ENCODE measurements at regions not wholly inside any gene's neighbourhood (a gene's known extent, or its start where the extent isn't known, plus 50 kb on each side); places are given as distances from the start of the nearest gene placed in this dataset.
A peak's percentile ranks its signal among the peaks of the same experiment; 100 is the strongest.

DNA sequence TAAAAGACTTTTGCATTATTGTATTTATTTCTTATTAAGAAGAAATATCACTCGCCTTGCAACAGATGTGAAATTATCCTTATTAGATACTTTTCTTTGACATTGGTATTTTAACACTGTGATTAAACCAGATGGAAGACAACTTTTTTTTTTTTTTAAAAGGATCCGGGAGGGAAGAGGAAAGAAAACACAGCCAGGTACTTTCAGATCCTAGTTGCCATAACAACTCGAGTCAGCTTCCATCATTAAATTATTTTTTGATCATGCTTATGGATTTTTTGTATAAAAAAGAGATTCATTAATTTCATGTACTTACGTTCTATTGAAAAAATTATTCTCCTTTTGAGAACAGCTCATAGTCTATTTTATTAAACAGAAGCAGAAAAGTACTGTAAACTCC, 515.7 kb downstream of the TBC1D4 start:
- no peak for DNase-seq (ENCODE audit: low read depth)

DNA sequence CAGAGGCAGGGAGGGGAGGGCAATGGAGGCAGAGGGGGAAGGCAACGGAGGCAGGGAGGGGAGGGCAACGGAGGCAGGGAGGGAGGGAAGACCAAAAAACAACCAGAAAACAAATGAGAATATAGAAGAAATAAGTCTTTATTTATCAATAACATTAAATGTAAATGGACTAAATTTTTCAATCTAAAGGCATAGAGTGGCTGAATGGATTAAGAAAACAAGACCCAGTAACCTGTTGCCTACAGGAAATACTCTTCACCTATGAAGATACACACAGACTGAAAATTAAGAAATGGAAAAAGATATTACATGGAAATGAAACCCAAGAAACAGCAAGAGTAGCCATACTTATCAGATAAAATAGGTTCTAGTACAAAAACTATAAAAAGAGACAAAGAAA, 536.3 kb downstream of the TBC1D4 start:
- no peak for DNase-seq (ENCODE audit: low read depth)

DNA sequence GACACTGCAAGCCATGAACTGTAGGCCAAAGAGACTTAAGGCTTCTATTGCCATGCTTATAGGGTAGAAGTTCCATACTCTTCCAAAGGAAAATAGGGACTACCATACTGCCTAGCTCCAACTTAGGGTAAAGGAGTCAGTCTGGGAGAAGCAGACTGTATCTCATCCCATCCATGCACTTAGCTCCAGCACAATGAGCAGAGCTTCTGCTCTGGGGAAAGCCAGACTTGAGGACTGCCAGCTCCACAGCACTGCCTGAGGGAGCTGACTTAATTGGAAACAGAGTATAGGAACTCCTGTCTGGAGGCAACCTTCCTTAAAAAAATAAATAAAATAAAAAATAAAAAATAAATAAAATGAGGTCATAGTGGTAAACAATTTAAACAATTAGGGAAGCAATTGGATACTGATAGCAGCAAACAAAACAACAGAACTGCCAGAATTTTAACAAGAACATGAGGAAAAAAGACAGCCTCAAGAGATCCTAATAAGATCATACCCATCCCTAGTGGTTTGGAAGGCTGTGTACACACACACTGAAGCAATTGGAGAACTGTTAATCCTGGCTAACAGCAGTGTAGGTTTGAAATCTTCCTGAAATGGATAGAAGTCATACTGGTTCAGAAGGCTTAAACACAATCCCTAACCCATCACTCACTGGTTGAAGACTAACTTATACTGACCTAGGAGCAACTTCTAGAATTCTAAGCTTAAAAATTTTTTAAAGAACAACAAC, 550.1 kb downstream of the TBC1D4 start:
- peak; percentile 67 for DNase-seq (ENCODE audit: low read depth)

DNA sequence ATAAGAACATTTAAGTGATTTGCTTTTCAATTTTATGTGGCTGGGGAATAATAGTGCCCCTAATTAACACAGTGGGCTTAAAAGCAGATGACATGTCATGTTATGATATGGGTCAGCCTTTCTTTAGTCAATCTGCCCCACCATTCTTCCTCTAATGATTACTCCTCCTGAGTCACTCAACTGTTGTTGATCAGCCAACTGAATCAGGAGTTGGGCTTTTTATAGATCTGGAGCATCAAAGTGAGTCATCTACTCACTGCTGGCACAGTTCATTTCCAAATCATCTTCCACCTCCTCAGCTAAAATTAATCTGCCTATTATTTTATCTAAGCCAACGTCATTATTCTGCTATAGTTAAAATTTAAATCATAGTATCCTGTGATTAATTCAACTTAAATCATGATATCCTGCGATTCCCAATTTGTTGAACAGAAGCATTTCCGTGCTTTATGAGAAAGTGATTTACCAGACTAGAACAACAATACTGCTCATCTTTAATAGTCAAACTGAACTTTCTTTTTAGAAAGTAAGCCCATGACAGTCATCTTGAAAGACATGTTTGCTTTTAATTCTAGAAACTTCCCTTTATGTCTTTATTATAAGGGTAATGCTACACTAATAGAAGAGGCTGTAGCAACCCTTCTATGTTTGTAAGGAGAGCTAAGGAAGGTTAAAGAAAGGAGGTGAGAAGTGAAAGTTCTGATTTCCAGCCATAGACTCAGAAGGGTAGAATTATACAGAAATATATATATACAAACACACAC, 551.4 kb downstream of the TBC1D4 start:
- DNase-seq (ENCODE audit: low read depth), result peak; percentile 69

DNA sequence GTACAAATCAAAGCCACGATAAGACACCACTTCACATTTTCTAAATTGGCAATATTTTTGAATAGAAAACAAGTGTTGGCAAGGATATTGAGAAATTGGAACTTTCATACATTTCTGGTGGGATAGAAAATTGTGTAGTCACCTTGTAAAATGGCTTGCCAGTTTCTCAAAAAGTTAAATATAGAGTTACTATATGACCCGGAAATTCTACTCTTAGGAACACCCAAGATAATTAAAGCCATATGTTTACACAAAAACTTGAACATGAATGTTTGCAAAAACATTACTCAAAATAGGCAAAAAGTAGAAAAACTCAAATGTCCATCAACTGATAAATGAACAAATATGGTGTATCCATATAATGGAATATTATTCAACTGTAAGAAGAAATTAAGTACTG, 552.5 kb downstream of the TBC1D4 start:
- peak; percentile 45 for DNase-seq (ENCODE audit: low read depth)

DNA sequence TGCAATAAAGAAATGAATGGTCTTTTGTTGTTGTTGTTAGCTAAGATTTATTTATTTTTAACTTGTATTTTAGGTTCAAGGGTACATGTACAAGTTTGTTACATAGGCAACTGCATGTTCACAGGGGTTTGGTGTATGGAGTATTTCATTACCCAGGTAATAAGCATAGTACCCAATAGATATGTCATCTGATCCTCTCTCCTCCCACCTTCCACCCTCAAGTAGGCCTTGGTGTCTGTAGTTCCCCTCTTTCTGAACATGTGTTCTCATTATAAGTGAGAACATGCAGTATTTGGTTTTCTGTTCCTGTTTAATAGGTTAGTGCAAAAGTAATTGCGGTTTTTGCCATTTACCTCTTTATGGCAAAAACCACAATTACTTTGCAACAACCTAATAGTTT, 554.1 kb downstream of the TBC1D4 start:
- no peak for DNase-seq (ENCODE audit: low read depth)

DNA sequence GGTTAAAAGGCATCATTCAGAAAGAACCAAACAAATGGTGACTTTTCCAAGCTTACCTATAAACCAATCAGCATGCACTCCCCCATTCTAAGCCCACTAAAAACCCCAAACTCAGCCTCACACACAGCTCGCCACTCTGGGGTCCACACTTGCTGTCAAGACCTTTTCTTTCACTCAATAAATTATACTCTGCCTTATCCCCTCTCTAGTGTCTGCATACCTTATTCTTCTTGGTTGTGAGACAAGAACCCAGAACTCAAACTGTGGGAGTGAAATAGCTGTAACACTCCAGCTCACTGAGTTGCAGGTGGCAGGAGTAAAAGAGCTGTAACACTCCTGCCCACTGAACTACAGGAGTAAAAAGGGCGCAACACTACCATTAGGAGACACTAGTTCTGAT, 559.0 kb downstream of the TBC1D4 start:
- no peak for DNase-seq (ENCODE audit: low read depth)

DNA sequence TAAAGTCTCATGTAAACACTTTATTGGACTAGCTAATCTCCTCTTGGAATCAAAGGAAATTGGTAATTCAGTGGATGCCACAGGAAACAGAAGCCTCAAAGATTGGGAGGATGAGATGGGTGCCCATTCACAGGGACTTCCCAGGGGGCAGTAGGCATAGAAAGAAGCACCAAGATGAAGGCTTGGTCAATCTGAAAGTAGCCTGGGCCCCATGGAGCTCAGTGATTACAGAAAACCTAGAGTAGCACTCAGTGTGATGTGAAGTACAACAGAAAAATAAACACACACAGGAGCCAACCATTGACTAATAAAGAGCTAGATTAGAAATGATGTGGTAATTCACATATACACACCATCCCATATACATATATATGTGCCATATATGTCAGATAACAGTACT, 560.6 kb downstream of the TBC1D4 start:
- no peak for DNase-seq (ENCODE audit: low read depth)

DNA sequence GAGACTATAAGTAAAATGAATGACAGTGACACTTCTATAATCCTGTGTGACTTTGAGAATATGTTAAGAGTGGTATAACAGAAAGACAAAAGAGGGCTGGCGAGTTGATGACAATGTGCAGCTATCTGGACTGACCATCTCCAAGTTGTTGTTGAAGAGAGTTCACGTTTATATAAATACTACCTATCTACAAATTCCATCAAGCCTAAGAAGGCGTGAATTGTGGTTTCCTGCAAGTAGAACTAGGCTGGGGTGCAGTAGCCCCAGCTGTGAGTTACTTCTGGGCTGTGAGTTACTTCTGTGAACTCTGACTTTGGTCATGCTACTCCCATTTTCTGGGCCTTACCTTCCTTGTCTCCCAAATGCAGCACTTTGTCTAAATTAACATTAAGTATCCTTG, 561.0 kb downstream of the TBC1D4 start:
- DNase-seq (ENCODE audit: low read depth), result no peak

DNA sequence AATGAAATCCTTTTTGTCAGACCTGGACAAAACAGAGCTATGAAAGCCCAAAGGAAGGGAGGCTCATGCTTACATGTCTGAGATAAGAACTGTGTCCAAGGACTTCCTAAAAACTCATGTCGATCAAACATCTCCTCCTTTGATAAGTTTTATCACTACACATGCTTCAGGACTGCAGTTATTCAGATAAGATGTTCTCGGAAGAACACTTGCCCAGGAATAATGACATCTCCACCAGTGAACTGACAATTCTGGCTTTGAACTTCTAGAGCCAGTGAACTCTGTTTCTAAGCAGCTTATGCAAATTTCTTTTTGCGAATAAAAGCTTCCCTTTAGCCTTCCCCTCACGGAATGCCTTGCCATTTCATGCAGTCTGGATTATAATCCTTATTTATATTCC, 561.6 kb downstream of the TBC1D4 start:
- DNase-seq (ENCODE audit: low read depth), result no peak

DNA sequence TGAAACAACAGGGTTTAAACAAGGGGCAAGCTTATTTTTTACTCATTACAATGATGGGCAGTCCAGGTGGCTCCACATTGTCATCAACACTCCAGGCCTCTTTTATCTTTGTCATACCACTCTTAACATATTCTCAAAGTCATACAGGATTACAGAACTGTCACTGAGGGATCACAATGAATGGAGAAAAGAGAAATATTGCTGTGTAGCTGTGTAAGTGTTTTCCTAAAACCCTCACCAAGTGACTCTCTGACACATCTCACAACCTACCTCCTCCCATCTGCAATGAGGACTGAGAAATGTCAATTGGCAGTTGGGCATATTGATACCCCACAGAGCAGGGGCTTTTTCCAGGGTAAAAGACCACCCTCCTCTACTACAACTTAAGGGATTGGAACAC, 562.1 kb downstream of the TBC1D4 start:
- DNase-seq (ENCODE audit: low read depth), result no peak

DNA sequence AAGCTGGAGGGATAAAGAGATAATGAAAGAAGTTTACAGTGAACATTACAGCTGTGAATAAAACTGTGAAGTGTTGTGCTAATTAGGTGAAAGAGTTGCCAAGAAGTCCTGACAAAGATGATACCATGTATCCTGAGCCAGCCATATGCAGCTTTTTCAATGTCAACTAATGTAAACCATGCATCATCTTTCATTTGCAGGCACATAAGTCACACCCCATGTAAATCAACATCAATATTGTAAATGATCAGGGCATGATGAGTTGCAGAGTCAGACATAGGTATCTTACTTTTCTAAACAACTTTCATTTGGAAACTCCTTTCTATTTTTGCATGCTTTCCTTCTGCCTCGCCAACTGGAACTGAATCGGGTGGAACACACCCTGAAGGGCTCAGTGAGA, 569.1 kb downstream of the TBC1D4 start:
- DNase-seq (ENCODE audit: low read depth), result no peak

DNA sequence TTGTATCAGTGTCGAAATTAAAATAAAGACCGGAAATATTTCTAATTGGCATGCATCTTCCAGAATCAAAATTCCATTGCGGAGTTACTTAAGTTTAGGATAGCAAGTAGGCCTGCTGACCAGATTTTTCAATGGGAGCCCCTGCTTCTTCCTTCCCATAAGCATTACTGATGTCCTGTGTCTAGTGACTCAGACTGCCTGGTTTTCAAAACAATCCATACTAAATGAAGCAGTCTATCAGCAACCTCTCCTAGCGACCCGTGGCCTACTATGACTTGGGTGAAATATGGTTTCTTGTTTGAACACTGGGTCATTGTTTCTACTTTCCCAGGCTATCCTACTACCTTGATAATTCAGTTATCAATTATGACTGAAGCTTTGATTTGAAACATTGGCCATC, 571.6 kb downstream of the TBC1D4 start:
- no peak for DNase-seq (ENCODE audit: low read depth)

DNA sequence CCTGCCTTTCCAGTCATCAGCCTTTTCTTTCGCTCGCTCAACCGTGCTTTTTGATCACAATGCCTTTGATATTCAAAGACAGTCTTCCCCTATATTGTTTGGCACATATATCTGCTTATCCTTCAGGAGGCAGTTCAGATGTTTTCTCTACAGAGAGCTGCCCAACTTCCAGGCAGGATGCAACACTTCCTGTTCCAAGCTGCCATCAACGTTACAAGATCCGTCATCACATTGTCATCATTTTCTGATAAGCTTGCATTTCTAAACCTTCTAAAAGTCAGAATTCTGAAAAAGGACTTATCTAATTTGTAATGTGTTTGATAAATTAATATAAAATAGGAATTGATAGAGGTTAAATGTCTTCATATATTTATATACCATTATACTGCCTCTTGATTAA, 574.2 kb downstream of the TBC1D4 start:
- no peak for DNase-seq (ENCODE audit: low read depth)

DNA sequence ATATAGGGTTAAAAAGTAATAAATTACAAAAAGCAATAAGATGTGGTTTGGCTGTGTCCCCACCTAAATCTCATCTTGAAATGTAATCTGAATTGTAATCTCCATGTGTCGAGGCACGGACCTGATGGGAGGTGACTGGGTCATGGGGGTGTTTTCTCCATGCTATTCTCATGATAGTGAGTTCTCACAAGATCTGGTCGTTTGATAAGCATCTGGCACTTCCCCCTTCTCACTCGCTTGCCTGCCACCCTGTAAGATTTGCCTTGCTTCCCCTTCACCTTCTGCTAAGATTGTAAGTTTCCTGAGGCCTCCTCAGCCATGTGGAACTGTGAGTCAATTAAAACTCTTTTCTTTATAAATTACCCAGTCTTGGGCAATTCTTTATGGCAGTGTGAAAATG, 577.4 kb downstream of the TBC1D4 start:
- DNase-seq (ENCODE audit: low read depth), result no peak

DNA sequence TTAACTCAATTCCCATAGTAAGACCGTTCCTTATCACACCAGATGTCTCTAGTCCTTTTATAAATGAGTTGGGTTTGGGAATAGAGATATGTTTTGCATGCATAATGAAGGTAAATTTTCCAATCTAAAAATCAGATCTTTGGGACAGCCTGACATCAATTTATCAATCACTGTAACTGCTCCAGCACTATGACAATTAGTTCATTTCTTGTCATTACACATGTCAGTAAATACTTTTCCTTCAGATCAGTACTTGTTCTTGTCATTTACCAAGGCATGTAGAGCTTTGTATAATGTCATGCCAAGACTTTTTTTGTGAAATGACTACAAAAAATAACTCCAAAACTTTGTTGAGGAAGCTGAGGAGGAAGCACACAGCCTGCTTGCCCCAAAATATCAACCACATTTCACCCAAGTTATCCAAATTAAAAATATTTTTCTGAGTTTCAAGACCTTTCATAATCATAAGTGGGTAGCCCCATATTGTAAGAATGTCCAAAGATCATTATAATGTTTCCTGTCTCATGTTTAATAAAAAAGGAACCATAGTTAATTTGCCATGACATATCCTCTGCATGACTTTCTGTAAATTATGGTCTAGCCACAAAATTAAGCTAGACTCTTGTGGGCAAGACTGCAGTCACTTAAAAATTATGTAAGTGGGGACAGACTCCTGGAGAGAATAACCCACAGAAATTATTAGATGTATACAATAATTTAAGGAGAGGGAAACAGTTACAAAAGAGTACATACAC, 586.8 kb downstream of the TBC1D4 start:
- no peak for DNase-seq (ENCODE audit: low read depth)

DNA sequence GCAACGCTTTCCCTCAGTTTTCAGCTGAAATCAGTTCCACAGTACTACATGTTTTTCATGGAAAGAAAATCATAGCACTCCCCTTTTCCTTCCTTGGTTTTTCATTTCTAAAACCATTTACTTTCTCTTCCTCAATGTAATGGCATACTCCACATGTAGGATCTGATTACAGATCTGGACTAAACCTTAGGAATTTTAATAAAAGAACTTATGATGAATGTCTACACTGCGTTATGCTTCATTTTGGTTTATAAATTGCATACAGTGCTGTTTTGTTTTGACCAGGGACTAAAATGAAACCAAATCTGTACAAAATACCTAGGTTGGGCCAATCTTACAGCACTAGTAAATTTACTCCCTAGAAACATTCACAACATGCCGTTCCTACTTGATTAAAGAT, 589.9 kb downstream of the TBC1D4 start:
- no peak for DNase-seq (ENCODE audit: low read depth)

DNA sequence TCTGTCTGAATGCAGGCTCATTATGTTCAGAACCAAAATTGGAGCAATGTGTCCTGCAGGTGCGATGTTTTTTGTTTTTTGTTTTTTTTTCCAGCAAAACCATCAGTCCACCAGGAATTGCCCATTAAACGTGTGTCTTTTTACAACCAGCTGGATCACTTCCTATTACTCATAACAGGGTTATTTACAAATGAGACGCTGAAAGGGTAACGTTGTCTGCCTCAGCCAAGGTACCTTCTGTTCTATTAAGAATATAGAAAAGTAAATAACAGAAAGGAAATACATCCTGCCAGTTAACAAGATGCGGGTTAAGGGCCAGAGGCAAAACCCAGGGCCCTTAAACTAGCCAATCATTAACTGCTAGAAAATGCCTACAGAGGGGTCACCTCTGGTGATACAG, 590.4 kb downstream of the TBC1D4 start:
- DNase-seq (ENCODE audit: low read depth), result peak; percentile 14

DNA sequence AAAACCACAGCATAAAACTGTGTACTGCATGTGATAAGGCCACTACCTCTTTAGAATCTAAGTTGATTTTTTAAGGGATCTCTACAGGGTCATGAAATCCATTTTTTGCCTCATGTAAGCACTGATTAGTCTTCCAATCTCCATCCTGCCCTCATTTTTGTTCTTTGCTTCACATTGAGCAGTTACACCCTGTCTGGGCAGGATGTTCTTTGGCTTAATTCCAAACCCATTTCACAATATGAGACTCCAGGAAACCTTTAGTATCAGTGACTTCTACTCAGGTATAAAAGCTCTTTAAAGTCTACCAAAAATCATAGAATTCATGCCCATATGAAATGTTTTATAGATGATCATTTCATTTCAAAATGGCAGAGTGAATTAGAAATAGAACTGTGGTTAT, 592.6 kb downstream of the TBC1D4 start:
- DNase-seq (ENCODE audit: low read depth), result no peak

DNA sequence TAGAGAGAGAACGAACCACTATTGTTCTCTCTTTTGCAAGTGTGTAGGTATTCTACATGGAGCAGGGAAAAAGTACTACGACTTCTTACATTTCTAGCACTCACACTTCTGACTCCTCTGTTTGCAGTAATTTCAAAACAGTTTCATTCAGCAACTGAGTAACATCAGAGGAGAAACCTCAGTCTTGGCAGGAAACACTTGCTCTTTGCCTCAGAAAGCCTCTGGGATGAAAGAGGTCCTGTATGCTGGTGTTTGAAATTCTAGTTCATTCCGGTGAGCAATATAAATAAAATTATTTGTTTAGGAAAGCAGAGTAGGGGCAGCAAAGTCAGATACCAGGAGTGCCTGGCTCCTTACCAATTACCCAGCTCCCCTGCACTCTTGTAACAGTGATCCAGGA, 595.5 kb downstream of the TBC1D4 start:
- DNase-seq (ENCODE audit: low read depth), result peak; percentile 64

DNA sequence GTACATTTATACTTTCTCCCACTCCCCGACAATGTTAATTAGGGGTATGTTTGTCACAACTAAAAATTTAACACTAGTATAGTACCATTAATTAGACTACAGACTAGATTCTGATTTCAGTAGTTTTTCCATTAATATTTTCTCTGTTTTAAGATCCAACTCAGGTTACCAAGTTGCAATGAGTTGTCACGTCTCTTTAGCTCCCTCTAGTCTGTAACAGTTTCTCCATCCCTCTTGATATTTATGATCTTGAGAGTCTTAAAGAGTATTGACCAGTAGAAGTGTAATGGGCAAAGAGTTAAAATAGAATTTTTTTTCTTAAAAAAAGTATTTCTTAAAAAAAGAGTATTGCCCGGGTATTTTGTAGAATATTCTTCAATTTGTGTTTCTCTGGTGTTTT, 598.1 kb downstream of the TBC1D4 start:
- DNase-seq (ENCODE audit: low read depth), result no peak

DNA sequence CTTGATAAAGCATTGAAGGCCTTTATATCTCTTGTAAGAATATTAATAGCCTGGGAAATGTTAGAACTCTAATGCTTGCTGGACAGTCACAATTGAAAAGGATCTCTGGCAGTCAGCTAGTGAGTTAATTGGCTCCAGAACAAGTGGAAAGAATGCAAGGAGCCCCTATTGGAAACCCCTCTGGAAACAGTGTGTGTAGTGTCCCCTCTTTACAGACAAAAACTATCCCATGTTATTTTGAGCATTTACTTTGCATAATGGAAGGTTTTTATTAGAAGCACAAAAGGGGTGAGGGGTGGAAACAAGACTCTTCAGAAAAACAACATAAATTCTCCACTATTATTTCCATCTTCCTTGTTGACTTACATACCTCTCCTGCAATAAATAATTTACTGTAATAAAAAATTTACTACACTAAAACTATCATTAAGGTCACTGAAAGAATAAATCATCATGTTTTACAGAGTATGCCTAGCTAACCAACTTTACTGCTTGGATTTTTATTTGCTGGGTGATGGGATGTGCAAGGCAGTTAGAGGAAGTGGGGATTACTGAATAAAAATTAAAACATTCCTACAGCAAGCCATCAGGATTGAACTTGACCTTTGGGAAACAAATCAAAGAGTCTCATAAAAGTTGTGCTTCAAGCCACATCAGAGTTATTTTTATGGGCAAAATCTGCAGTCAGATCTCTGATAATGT, 610.4 kb downstream of the TBC1D4 start:
- no peak for DNase-seq (ENCODE audit: low read depth)

DNA sequence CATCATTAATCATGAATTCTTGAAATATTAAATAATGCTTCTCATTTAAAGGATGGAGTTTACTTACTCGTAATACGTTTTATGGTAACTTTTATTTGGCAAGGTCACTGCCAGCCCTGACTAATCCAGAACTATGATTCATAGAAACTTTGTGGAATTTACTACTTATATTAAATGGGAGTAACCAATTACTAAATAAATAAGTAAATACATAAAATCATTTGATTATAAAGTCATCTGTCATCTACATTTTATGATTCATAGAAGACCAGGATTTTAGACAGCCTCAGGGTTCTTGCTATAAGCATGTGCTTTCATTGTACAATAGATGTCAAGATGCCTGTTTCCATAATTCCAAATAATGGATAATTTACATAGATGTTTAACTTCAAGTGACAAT, 611.1 kb downstream of the TBC1D4 start:
- DNase-seq (ENCODE audit: low read depth), result no peak
